Caco-2 (cell line): ENCODE measurements at regions not wholly inside any gene's neighbourhood (a gene's known extent, or its start where the extent isn't known, plus 50 kb on each side); places are given as distances from the start of the nearest gene placed in this dataset.

ENCODE experiments used
- BruUV-seq: library from RNA; stranded (reverse); fragments of 400-500 nt; replicated peaks from 2 replicates; lab custom pipeline; 2021; lab: Mats Ljungman, UMichigan
- CTCF ChIA-PET: fragments of 300-600 bp; sonication (Branson Sonifier 250); formaldehyde crosslinking; loops from one replicate; lab custom pipeline; 2022; ENCODE audit warnings: antibody characterized with exemption; lab: Charles Lee
- POLR2A ChIA-PET: fragments of 300-600 bp; sonication (Branson Sonifier 250); formaldehyde crosslinking; loops from one replicate; lab custom pipeline; 2022; ENCODE audit warnings: antibody characterized with exemption; lab: Charles Lee
- DNase-seq, 2 experiments: peaks; one replicate each; pipeline versions ENCODE4 v3.0.0 to v3.0.0-alpha.2; 2020 to 2022
- H3K27me3 ChIP-seq: replicated peaks from 2 replicates; pipeline ENCODE4 v1.6.0; 2011; ENCODE audit warnings: low read length; ENCODE audit not compliant: control insufficient read depth, insufficient read depth
- H3K36me3 ChIP-seq: 2 replicates; pipeline ENCODE4 v1.5.1; 2011; ENCODE audit warnings: low read length; ENCODE audit not compliant: control insufficient read depth, insufficient read depth
- H3K4me1 ChIP-seq: fragments of 250-450 bp; sonication (Bioruptor Pico); 2 replicates; pipeline ENCODE4 v1.5.1; 2020; ENCODE audit warnings: mild to moderate bottlenecking
- H3K4me3 ChIP-seq: 2 replicates; pipeline ENCODE4 v1.5.1; 2011; ENCODE audit warnings: low read depth, mild to moderate bottlenecking, control low read depth, low read length
- H3K9me3 ChIP-seq: fragments of 250-450 bp; sonication (Bioruptor Pico); 2 replicates; pipeline ENCODE4 v1.5.1; 2020; ENCODE audit warnings: mild to moderate bottlenecking, moderate library complexity
- H3K27ac Mint-ChIP-seq: one replicate; pipeline ENCODE4 v1.8.0; 2022; ENCODE audit warnings: mixed read lengths; ENCODE audit not compliant: unreplicated experiment
- H3K27me3 Mint-ChIP-seq: one replicate; pipeline ENCODE4 v1.8.0; 2022; ENCODE audit warnings: mixed read lengths; ENCODE audit not compliant: insufficient read depth, unreplicated experiment
- H3K36me3 Mint-ChIP-seq: one replicate; pipeline ENCODE4 v1.8.0; 2022; ENCODE audit warnings: mild to moderate bottlenecking, mixed read lengths; ENCODE audit not compliant: insufficient read depth, unreplicated experiment
- H3K4me1 Mint-ChIP-seq: one replicate; pipeline ENCODE4 v1.8.0; 2022; ENCODE audit warnings: low read depth, mixed read lengths; ENCODE audit not compliant: unreplicated experiment
- H3K4me3 Mint-ChIP-seq: one replicate; pipeline ENCODE4 v1.8.0; 2022; ENCODE audit warnings: mild to moderate bottlenecking, moderate library complexity, mixed read lengths; ENCODE audit not compliant: unreplicated experiment
- H3K9me3 Mint-ChIP-seq: one replicate; pipeline ENCODE4 v1.8.0; 2022; ENCODE audit warnings: mixed read lengths; ENCODE audit not compliant: unreplicated experiment
- CTCF ChIP-seq, 2 experiments: fragments of 200-600 bp in 1 of 2; IDR thresholded peaks; 1 replicate in 1 of 2; 2 replicates in 1 of 2; pipeline versions ENCODE4 v1.5.1 to v1.8.0; 2011 to 2022; ENCODE audit warnings: antibody characterized with exemption in 1 of 2, control low read depth in 1 of 2, inconsistent platforms in 1 of 2, low read depth in 1 of 2, low read length in 1 of 2, mild to moderate bottlenecking in 1 of 2, moderate library complexity in 1 of 2; ENCODE audit not compliant: insufficient read depth in 1 of 2, severe bottlenecking in 1 of 2, unreplicated experiment in 1 of 2
- intact Hi-C: fragments of 100-400 bp; cut with micrococcal nuclease; formaldehyde crosslinking; loops from one replicate; pipeline ENCODE4 v1.10.0; 2022; ENCODE audit not compliant: unreplicated experiment

- ChIA-PET CTCF (no interaction called here), POLR2A (no interaction called here)
- H3K4me1 ChIP-seq = peaks cover 23% of the 10 kb centered on the region
- Mint-ChIP-seq H3K36me3 (peaks cover 22% of the 10 kb centered on the region), H3K4me1 (peaks cover 31% of the 10 kb centered on the region), H3K9me3 (peaks cover 9% of the 10 kb centered on the region), H3K27ac (peak overlapping the region; percentile 97), H3K4me3 (no peak overlapping the region), H3K27me3 (no peaks in the 10 kb centered on the region)
- H3K27me3 ChIP-seq = no peaks in the 10 kb centered on the region
- H3K9me3 ChIP-seq = no peaks in the 10 kb centered on the region
- intact Hi-C loops = loop anchor here (2.0 to 10.0 kb wide), 4 partner anchors 23 to 393 kb away; no protein-coding TSS in a partner anchor
- no peak overlapping the region for H3K4me3 ChIP-seq
- no peaks in the 10 kb centered on the region for H3K36me3 ChIP-seq
- no peak for DNase-seq
- BruUV-seq = no TSS peak
- TF ChIP-seq CTCF (IDR thresholded peaks at IDR 0.05; ENCODE audit: insufficient read depth in 1 of 2, low read depth in 1 of 2, low read length in 1 of 2, severe bottlenecking in 1 of 2, unreplicated experiment in 1 of 2) = no peak
Observed at GRCh38 chr9:126147936-126148870, 178.4 kb upstream of the MVB12B start.

- no peaks in the 10 kb centered on the region for H3K27me3 Mint-ChIP-seq
Observed at GRCh38 chr9:126148994-126149393, 177.6 kb upstream of the MVB12B start.

More at GRCh38 chr9:126148994-126149393, 177.6 kb upstream of the MVB12B start:
- no peak for DNase-seq
- Histone ChIP-seq H3K4me3 (no peak overlapping the region), H3K36me3 (no peaks in the 10 kb centered on the region), H3K9me3 (no peaks in the 10 kb centered on the region), H3K4me1 (peaks cover 23% of the 10 kb centered on the region), H3K27me3 (no peaks in the 10 kb centered on the region)
- Mint-ChIP-seq H3K27ac (no peak overlapping the region), H3K4me3 (no peak overlapping the region), H3K9me3 (peaks cover 9% of the 10 kb centered on the region), H3K4me1 (peaks cover 31% of the 10 kb centered on the region), H3K36me3 (peaks cover 21% of the 10 kb centered on the region)
- ChIA-PET POLR2A (no interaction called here), CTCF (no interaction called here)
- no peak for TF ChIP-seq CTCF (IDR thresholded peaks at IDR 0.05; ENCODE audit: insufficient read depth in 1 of 2, low read depth in 1 of 2, low read length in 1 of 2, severe bottlenecking in 1 of 2, unreplicated experiment in 1 of 2)
- intact Hi-C loops = loop anchor here (5.0 to 10.0 kb wide), 3 partner anchors 102 to 394 kb away; no protein-coding TSS in a partner anchor
- no TSS peak for BruUV-seq
